HL-60 (cell line): ENCODE measurements at regions not wholly inside any gene's neighbourhood (a gene's known extent, or its start where the extent isn't known, plus 50 kb on each side); places are given as distances from the start of the nearest gene placed in this dataset.

ENCODE experiments used
- SPI1 ChIP-seq: IDR thresholded peaks from 2 replicates; pipeline ENCODE4 v1.6.1; 2012; ENCODE audit warnings: low read depth, mild to moderate bottlenecking, borderline replicate concordance
- TF ChIP-seq, protein P1 (sequence below): IDR thresholded peaks from one replicate; pipeline ENCODE4 v1.5.1; 2011; ENCODE audit warnings: low read length, control low read depth, inconsistent platforms; ENCODE audit not compliant: insufficient read depth

GRCh38 chr5:71993600-71993999 lies 113.7 kb upstream of the MAP1B start:
- TF ChIP-seq, protein P1, sequence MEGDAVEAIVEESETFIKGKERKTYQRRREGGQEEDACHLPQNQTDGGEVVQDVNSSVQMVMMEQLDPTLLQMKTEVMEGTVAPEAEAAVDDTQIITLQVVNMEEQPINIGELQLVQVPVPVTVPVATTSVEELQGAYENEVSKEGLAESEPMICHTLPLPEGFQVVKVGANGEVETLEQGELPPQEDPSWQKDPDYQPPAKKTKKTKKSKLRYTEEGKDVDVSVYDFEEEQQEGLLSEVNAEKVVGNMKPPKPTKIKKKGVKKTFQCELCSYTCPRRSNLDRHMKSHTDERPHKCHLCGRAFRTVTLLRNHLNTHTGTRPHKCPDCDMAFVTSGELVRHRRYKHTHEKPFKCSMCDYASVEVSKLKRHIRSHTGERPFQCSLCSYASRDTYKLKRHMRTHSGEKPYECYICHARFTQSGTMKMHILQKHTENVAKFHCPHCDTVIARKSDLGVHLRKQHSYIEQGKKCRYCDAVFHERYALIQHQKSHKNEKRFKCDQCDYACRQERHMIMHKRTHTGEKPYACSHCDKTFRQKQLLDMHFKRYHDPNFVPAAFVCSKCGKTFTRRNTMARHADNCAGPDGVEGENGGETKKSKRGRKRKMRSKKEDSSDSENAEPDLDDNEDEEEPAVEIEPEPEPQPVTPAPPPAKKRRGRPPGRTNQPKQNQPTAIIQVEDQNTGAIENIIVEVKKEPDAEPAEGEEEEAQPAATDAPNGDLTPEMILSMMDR, result no peak
- TF ChIP-seq SPI1, result no peak
